HFF-Myc (cell line): ENCODE measurements at regions not wholly inside any gene's neighbourhood (a gene's known extent, or its start where the extent isn't known, plus 50 kb on each side); places are given as distances from the start of the nearest gene placed in this dataset.

Experiments used
- DNase-seq: peaks from one replicate; pipeline ENCODE4 v3.0.0-alpha.2; 2011; ENCODE audit warnings: low read depth; ENCODE audit errors: extremely low read depth
- H3K4me3 ChIP-seq: replicated peaks from 2 replicates; pipeline ENCODE4 v1.5.1; 2011; ENCODE audit warnings: low read depth, mild to moderate bottlenecking, control low read depth, low read length
- TF ChIP-seq, protein P1 (sequence below): IDR thresholded peaks from 2 replicates; pipeline ENCODE4 v1.5.1; 2012; ENCODE audit warnings: mild to moderate bottlenecking, low read depth, low read length, control low read depth; ENCODE audit errors: missing control alignments

DNA sequence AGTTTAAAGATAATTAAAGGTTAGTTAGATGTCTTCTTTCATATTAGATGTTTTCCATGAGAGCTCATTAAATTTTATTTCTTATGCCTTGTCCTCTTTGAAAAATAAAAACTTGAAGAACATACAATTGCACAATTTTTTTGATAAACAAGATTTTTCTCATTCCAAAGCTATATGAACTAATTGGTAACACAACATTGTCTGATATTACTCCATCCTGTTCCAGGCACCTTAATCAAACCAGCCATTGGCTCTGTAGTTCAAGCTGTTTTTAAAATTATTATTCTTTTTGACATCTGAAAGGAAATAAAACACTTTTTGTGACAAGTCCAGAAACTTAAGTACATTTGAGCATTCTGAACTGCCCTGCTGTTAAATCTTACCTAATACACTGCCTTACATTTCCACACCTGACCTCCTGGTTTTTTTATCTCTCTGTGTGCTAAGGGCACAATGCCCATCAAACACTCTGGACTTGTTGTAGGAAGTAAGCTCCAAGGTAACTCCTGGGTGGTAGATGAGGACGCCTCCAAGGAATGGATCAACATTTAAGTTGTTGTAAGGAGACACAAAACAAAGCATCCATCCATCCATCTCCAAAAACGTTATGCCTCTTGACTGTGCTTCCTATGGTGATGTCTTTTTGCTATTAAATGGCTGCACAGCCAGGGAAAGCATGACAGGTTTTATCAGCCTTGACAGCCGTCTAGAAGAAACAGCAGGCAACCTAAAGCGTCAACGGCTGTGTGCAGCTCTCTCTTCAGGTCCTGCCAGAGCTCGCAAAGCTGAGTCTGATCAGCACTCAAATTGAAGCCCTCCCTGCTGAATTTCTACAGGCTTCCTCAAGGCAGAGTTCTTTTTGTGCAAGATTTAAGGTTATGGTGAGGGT is 449.9 kb upstream of the FLRT2 start:
- H3K4me3 ChIP-seq: no peak overlapping the region
- no peak for DNase-seq
- TF ChIP-seq, protein P1, sequence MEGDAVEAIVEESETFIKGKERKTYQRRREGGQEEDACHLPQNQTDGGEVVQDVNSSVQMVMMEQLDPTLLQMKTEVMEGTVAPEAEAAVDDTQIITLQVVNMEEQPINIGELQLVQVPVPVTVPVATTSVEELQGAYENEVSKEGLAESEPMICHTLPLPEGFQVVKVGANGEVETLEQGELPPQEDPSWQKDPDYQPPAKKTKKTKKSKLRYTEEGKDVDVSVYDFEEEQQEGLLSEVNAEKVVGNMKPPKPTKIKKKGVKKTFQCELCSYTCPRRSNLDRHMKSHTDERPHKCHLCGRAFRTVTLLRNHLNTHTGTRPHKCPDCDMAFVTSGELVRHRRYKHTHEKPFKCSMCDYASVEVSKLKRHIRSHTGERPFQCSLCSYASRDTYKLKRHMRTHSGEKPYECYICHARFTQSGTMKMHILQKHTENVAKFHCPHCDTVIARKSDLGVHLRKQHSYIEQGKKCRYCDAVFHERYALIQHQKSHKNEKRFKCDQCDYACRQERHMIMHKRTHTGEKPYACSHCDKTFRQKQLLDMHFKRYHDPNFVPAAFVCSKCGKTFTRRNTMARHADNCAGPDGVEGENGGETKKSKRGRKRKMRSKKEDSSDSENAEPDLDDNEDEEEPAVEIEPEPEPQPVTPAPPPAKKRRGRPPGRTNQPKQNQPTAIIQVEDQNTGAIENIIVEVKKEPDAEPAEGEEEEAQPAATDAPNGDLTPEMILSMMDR: no peak

DNA sequence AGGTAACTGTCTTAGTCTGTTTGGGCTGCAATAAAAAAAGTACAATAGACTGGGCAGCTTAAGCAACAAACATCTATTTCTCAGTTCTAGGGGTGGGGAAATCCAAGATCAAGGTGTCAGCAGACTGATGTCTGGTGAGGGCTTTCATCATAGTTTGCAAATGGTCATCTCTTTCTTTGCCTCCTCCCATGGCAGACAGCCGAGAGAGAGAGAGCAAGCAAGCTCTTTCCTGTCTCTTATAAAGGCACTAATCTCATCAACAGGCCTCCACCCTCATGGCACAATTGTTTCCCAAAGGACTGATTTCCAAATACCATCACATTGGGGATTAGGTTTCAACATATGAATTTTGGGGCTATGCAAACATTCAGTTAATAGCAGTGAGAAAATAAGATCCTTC is 445.6 kb upstream of the FLRT2 start:
- TF ChIP-seq, protein P1: no peak
- no peak for DNase-seq

DNA sequence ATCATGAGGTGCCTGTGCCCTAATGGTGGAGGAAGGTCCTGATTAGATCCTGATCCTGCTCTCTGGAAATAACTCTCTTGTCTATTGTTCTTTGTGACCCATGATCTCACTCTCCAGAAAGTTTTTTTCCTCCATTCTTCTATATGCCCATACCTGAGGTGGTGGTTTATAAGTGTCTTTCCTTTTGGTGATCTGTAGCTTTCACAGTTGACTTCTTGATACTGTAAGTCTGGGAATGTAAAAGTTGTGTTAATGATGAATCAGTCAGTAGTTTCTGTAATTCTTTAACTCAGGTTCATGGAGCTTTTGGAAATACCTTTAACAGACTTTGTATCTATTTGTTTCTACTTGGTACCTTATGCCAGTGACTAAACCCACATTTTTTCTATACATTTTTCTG is 444.0 kb upstream of the FLRT2 start:
- H3K4me3 ChIP-seq: no peak overlapping the region
- DNase-seq: no peak
- TF ChIP-seq, protein P1: no peak

More for the DNA sequence above, 445.6 kb upstream of the FLRT2 start:
- H3K4me3 ChIP-seq: no peak overlapping the region

DNA sequence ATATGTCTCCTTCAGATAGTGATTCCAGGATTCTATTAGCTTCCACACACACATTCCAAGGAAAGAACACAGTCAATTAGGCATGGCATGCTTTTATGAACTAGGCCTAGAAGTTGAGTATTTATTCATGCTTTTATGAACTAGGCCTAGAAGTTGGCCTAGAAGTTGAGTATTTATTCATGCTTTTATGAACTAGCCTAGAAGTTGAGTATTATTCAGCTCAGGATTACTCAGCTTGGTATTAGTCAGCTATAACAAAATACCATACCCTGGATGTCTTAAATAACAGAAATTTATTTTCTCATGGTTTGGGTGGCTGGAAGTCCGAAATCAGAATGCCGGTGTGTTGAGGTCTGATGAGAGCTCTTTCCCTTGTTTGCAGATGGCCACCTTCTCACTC is 442.7 kb upstream of the FLRT2 start:
- no peak for DNase-seq
- TF ChIP-seq, protein P1: no peak
- no peak overlapping the region for H3K4me3 ChIP-seq

DNA sequence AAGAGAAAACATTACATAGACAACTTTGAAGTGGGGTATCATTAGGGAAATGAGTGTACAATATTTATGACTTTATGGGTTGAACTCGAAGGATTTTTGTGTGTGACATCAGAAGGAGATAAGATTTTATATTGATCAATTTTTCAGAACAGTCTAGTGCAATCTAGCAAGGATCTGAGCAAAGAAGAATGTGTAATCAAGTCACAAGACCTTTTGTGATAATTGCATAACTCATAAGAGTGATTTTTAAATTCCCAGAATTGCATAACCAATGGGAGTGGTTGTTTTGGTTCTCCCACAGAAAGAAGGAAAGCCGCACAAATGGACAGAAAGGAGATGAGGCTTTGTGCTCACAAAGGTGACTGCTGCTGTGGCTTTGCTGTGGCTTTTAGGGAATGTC is 441.8 kb upstream of the FLRT2 start:
- no peak for DNase-seq
- TF ChIP-seq, protein P1: no peak
- no peak overlapping the region for H3K4me3 ChIP-seq

DNA sequence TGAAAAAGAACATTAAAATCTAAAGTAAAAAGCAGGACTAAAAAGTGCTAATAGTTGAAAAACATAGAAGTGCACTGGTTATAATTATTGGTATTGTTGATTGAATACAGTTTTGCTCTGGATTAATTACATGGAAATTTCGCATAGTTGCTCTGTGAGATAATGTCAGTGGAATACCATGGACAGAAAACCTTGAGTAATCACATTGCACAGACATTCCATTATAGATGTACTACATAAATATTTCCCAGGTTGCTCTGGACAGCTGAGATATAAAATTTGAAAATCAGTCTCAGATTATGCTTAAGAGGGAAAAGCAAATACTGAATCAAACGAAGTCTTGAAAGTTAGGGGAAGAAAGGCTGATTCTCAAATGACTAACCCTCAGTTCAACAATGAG is 439.3 kb upstream of the FLRT2 start:
- TF ChIP-seq, protein P1: no peak
- DNase-seq: no peak
- no peak overlapping the region for H3K4me3 ChIP-seq
